CD4-positive, alpha-beta T cell treated with Interferon gamma for 1 hour (primary cell): ENCODE measurements at regions not wholly inside any gene's neighbourhood (a gene's known extent, or its start where the extent isn't known, plus 50 kb on each side); places are given as distances from the start of the nearest gene placed in this dataset.

Source experiments
- DNase-seq: peaks from one replicate; pipeline ENCODE4 v3.0.0-alpha.2; 2020

- no peak for DNase-seq
Observed at GRCh38 chr11:19460718-19461405, 220.1 kb upstream of the E2F8 start.

DNA sequence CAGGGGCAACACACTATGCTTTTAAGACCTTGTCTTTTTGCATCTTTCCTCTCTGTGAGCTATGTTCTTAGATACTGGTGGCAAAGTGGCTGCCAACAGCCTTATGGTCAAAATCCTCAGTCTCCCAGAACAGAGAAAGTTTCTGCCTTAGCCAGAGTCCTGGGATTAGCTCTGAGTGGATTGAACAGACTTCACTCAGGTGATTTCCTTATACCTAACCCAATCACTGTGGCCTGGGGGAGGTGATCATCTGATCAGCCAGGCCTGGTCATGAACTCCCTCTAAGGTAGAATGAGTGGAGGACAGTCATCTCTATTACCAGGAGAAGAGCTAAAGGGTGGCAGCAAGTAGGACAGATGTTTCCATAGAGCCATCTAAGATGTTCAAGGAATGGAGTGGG is 218.5 kb upstream of the E2F8 start:
- DNase-seq = no peak

DNA sequence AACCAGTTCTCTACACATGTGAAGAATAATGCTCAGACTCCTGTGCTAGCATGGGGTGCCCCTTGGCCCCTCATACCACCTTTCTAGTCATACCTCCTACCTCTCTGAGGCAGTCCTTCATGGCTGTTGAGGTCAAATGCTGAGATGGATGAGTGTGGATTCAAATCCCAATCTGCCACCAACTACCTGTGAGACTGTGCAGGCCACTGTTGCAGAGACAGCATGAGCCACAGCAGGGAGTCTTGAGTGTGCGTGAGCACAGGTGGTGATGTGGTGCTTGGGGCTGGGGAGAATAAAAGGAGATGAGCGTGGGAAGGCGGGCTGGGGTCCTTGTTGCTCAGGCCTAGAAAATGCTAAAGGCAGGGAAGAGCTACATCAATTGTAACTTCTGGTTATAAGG is 218.0 kb upstream of the E2F8 start:
- no peak for DNase-seq

- no peak for DNase-seq
Observed at GRCh38 chr11:19458231-19458630, 217.5 kb upstream of the E2F8 start.

DNA sequence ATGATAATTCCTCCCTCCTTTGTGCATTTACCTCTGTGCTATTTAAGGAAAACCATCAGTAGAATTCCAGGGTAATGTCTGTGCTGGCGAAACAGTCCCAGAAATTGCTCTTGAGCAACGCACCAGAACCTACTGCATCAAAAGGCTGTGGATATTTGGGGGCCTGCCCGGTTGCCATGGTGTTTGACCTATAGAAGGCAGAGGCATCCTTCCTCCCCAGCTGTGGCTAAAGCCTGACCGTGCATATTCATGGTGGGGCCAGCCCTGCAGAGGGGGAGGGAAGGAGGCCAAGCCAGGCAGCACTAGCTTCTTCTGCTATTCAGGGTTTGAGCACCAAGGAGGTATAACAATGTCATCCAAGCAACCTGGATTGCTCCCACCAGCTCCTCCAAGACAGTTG is 215.0 kb upstream of the E2F8 start:
- DNase-seq = no peak

- no peak for DNase-seq
Observed at GRCh38 chr11:19453651-19454257, 213.0 kb upstream of the E2F8 start.

DNA sequence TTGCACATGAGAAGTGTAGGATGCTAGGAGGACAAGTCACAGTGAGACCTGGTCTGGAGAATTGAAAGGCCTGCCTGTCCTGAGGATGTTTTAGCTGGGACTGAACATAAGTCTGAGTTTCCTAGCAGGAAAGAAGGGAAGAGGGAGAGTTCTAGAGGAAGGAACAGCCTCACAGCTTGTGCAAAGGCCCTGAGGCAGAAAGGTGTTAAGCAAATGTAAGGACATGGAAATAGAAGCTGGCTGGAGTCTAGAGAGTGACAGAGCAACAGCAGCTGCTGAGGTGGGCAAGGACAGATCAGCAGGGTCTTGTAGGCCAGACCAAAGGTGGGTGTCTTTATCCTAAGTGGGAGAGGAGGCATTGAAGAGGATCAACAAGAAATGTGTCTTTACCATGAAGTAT is 210.9 kb upstream of the E2F8 start:
- DNase-seq = no peak

DNA sequence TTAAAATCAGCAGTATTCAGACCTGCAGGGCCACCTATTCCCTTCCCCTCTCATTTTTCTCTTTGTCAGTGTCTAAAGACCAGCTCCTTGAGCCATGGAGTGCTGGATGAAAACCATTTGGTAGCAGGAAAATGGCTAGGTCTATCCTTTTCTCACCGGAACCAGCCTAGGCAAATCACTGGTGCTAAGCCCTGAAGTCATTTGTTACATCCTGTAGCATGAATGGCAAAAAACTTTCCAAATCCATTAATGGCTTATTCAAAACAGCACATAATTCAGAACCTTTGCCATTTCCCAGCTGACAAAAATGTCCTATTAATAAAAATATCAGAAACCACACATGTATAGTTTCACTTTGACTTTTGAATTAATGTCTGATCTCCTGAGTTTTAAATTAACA is 209.5 kb upstream of the E2F8 start:
- DNase-seq = no peak

GRCh38 chr11:19448651-19449050 is 207.9 kb upstream of the E2F8 start:
- no peak for DNase-seq

DNA sequence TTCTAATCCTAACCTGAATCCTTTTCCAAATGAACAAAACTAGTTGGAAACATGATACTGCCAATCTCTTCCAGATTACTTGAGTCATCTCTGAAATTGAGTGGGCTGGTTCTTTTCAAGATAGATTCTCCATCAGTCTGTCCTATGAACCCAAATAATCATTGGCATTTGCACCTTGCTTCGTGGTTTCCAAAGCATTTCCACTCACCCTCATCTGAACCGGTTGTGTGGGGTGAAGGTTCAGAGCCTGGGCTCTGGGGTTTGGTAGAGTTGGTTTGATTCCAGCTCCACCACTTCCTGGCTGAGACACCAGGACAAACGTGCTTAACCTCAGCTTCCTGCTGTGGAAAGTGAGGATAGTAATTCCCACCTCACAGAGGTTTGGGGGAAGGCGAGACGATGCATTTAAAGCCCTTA is 206.4 kb upstream of the E2F8 start:
- DNase-seq = no peak

GRCh38 chr11:19445771-19446170 is 205.0 kb upstream of the E2F8 start:
- no peak for DNase-seq

DNA sequence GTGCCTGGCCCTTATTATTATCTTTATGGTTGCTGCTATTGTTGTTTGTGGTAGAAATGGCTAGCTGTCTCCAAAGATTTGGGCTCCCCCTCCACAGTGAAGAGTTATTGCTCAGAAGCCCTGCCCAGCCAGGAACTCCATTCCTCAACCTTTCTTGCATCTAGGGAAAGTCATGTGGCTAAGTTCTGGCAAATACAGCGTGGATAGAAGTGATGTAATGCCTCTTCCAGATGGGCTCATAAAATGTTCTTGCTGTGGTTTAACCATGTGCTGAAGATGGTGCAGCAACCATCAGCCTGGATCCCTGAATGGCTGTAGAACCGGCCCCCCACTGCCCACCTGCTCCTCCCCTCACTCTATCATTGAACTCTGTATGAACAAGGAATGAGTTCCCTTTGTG is 203.5 kb upstream of the E2F8 start:
- DNase-seq = no peak

DNA sequence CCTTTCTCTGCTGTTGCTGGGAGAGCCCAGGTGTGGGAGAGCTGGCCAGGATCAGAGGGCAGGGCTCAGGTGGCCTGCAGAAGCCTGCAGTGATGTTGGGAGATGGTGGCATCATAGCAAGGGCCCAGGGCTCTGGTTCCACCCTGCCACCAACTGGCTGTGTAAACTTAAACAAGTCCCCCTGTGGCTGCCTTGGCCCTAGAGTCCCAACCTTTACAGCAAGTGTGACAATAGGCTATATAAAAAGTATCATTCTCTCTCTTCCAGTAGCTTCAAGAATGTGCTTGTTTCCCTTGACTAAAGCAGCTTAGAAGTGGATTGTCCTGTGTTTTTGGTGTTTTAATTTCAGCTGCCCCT is 201.8 kb upstream of the E2F8 start:
- DNase-seq = no peak

DNA sequence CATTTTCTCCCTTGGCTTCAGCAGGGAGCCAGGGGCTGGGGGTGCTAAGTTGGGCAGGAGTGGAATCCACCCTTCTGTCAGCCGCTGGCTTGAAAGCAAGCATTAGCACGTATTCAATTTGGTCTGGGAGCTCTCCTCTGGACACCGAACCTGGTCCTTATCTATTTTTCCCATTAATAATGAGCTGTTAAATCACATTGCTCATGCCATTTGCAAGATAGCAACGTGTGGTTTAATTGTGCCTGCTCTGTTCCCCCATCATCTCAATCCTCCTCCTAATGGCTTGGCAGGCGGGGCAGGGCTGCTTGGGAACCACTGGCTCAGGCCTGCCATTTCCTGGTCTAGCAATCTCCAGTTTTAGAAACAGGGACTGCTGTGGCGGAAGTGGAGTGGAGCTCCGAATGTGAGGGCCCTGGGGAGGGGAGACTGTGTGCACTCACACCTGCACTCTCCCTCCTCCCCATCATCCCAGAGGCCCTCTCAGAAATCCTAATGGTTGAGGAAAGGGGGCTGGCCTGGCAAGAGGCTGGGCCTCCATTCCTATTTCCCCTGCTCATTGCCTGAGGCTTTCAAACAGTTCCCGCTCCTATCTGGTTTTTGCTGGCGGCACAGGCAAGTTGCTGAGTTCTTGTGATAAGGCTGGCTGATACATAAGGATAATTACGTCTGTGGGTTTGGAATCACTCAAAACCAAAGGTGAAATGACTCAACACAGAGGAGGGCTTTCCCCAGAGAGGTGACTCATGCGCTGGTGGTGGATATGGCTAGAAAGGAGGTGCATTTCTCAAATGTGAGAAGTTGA is 201.2 kb upstream of the E2F8 start:
- DNase-seq = no peak

GRCh38 chr11:19441288-19441687 is 200.5 kb upstream of the E2F8 start:
- DNase-seq = no peak

GRCh38 chr11:19437760-19438159 is 197.0 kb upstream of the E2F8 start:
- no peak for DNase-seq

- no peak for DNase-seq
Observed at GRCh38 chr11:19436932-19437331, 196.2 kb upstream of the E2F8 start.

GRCh38 chr11:19435306-19435989 is 194.7 kb upstream of the E2F8 start:
- DNase-seq = no peak

GRCh38 chr11:19433791-19434190 is 193.0 kb upstream of the E2F8 start:
- DNase-seq = no peak

DNA sequence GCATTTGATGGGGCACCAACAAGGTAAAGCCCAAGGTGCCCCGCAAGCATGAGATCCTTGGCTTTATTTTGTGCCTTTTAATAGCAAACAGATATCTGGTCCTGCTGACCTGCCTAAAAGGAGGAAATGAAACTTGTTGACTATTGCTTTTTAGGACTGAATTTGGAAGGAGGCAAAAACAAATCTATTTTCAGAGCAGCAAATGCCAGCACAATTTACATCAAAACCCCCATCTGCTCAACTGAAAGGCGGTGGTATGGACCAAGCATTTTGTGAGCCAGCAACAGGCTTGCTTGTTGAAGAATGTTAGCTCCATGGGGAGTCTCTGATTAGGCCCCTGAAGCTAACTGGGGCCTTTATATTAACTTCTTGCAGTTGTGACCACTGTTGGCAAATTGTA is 192.6 kb upstream of the E2F8 start:
- no peak for DNase-seq

DNA sequence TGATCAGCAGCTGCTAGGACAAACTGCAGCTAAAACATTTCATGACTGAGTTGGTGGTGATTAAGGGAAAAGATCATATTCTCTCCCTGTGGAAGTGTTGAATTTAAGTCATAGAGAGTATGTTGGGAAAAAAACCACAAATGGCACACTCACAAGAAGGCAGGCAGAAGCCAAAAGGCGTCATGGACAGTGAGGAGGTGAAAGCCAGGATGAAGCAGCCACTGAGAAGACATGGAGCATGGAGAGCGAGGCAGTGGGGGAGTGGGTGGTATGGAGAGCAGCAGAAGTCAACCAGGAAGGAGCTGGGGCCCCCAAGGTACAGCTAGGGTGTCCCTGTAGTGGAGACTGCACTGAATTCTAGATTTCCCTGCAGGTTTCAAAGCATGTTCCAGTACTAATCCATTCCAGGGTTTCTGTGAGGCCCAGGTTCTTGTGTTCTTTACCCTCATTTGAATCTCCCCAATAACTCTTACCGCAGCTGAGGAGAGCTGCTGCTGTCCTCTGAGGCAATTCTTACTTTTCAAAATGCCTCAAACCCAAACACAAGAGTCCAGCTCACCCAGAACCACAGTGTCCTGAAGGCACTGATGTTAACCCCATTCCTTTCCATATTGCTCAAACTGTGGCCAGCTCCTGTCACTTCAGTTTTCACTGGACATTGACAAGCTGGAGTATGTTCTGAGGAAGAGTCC is 191.8 kb upstream of the E2F8 start:
- DNase-seq = no peak

DNA sequence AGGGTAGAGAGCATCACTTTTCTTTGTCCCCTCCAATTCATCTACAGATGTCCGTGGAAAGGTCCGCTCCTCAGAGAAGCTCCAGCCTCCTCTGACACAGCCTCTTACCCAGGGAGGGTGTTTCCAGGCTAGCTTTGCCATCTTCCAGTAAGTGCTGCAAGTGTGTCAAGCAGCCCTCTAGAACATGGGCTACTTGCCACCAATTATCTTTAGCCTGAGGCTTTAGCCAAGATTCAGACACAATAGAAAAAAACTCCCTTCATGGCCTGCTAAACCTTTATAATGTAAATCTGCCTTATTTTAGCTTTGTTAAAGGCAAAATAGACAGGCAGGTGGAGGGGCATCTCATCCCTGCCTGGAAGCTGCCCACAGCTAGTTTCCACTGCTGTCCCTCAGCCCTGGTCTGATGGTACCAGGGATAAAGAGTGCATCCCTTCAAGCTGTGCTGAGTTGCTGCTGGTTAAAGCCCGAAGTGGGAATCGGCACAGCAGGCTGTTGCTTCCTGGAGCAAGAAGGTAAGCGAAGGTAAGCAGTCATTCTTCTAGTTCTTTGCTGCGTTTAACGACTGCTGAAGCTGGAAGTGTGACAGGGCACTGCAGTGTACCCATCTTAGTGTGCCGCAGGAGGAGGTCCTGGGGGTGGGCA is 190.1 kb upstream of the E2F8 start:
- DNase-seq = no peak

DNA sequence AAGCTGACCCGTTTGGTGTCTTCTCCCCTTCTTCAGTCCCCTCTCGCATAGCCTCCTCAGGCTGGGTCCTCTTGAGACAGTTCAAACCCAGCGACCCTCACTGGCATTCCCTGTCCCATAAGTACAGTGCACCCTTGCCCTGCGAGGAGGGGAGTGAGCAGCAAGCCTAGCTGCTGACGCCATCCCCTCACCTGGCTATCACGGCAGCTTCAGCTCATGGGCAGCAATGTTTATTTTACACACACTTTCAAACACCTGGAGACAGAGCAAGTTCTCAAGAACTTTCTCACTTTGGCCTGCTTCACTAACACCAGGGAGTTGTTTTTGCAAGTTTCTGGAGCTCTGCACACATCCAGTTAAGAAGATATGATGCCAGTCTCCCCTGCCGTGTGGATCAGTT is 189.6 kb upstream of the E2F8 start:
- DNase-seq = no peak
